Activated effector memory CD4-positive, alpha-beta T cell treated with anti-CD3 and anti-CD28 coated beads, Interleukin-2, amount 50 U/mL, for 16 hours (primary cell): ENCODE measurements at regions not wholly inside any gene's neighbourhood (a gene's known extent, or its start where the extent isn't known, plus 50 kb on each side); places are given as distances from the start of the nearest gene placed in this dataset.

ENCODE experiments used
- DNase-seq: peaks from one replicate; pipeline ENCODE4 v3.0.0-alpha.2; 2020

- DNase-seq, result peak; percentile 22
Measured at GRCh38 chr20:58138395-58138794, 90.1 kb downstream of the ANKRD60 start.

- peak; percentile 50 for DNase-seq
Measured at GRCh38 chr20:58137651-58138265, 90.7 kb downstream of the ANKRD60 start.

GRCh38 chr20:58137236-58137635 lies 91.2 kb downstream of the ANKRD60 start:
- no peak for DNase-seq

- no peak for DNase-seq
Measured at GRCh38 chr20:58136149-58136484, 92.3 kb downstream of the ANKRD60 start.

GRCh38 chr20:58135441-58136148 lies 92.9 kb downstream of the ANKRD60 start:
- no peak for DNase-seq

GRCh38 chr20:58133020-58133808 lies 95.2 kb downstream of the ANKRD60 start:
- DNase-seq, result no peak

- DNase-seq, result no peak
Measured at GRCh38 chr20:58131551-58132142, 96.8 kb downstream of the ANKRD60 start.

GRCh38 chr20:58131151-58131550 lies 97.3 kb downstream of the ANKRD60 start:
- no peak for DNase-seq

GRCh38 chr20:58130581-58130980 lies 97.9 kb downstream of the ANKRD60 start:
- DNase-seq, result no peak

- no peak for DNase-seq
Measured at GRCh38 chr20:58130156-58130555, 98.3 kb downstream of the ANKRD60 start.

- no peak for DNase-seq
Measured at GRCh38 chr20:58129721-58130151, 98.7 kb downstream of the ANKRD60 start.

- DNase-seq, result no peak
Measured at GRCh38 chr20:58128635-58129625, 99.5 kb downstream of the ANKRD60 start.

GRCh38 chr20:58127701-58128111 lies 100.7 kb downstream of the ANKRD60 start:
- DNase-seq, result no peak

- DNase-seq, result no peak
Measured at GRCh38 chr20:58125726-58126125, 102.7 kb downstream of the ANKRD60 start.

- DNase-seq, result no peak
Measured at GRCh38 chr20:58117944-58118343, 110.5 kb downstream of the ANKRD60 start.

GRCh38 chr20:58116505-58116904 lies 111.9 kb downstream of the ANKRD60 start:
- DNase-seq, result no peak

GRCh38 chr20:58113716-58114115 lies 114.7 kb downstream of the ANKRD60 start:
- no peak for DNase-seq

GRCh38 chr20:58112017-58112781 lies 116.3 kb downstream of the ANKRD60 start:
- DNase-seq, result no peak

- DNase-seq, result no peak
Measured at GRCh38 chr20:58111310-58112016, 117.0 kb downstream of the ANKRD60 start.

- no peak for DNase-seq
Measured at GRCh38 chr20:58109918-58110635, 118.4 kb downstream of the ANKRD60 start.
